HCT116 (cell line): ENCODE measurements at regions not wholly inside any gene's neighbourhood (a gene's known extent, or its start where the extent isn't known, plus 50 kb on each side); places are given as distances from the start of the nearest gene placed in this dataset.

Source experiments
- ATAC-seq: fragments of 200-7000 bp; cut with Tn5 transposase; 2 replicates; pipeline ENCODE4 v1.9.1; 2020; ENCODE audit warnings: mild to moderate bottlenecking, moderate library complexity
- BruUV-seq: library from RNA; stranded (reverse); fragments of 400-500 nt; replicated peaks from 2 replicates; lab custom pipeline; 2021; lab: Mats Ljungman, UMichigan
- CTCF ChIA-PET: fragments of 300-600 bp; sonication (Branson Sonifier 250); formaldehyde crosslinking; loops from one replicate; lab custom pipeline; 2021; ENCODE audit warnings: antibody characterized with exemption; lab: Charles Lee
- POLR2A ChIA-PET: fragments of 300-600, 350-600 bp; sonication (Branson Sonifier 250); formaldehyde crosslinking; loops from one replicate; lab custom pipeline; 2021; ENCODE audit warnings: antibody characterized with exemption; lab: Charles Lee
- RAD21 ChIA-PET, 2 experiments: fragments of 300-600 bp; sonication (Branson Sonifier 250); formaldehyde crosslinking; loops; one replicate each; lab custom pipeline; 2023; ENCODE audit warnings: low total read pairs in 2 of 2; ENCODE audit not compliant: uncharacterized antibody in 2 of 2, unreplicated experiment in 2 of 2, low non-redundant PET in 1 of 2; lab: Charles Lee
- DNase-seq: peaks from one replicate; pipeline ENCODE4 v3.0.0-alpha.2; 2010; ENCODE audit warnings: low read depth, low spot score
- H2AFZ ChIP-seq: fragments of 200-600 bp; shearing (Covaris generic), sonication (generic); 2 replicates; pipeline ENCODE4 v1.6.1; 2017; ENCODE audit warnings: low read depth, mixed run types, mixed read lengths, antibody characterized with exemption, low read length; ENCODE audit not compliant: poor library complexity, severe bottlenecking
- H3K27ac ChIP-seq: 2 replicates; pipeline ENCODE4 v1.5.1; 2012; ENCODE audit warnings: low read depth, low read length
- H3K27me3 ChIP-seq: fragments of 200-600 bp; sonication (generic); 2 replicates; pipeline ENCODE4 v1.6.1; 2016; ENCODE audit warnings: mixed run types, low read length, mixed read lengths; ENCODE audit not compliant: insufficient read depth
- H3K36me3 ChIP-seq, 2 experiments: fragments of 200-500 bp in 1 of 2; fragments of 200-600 bp in 1 of 2; sonication (Bioruptor generic) in 1 of 2; sonication (generic) in 1 of 2; 2 replicates each; pipeline versions ENCODE4 v1.5.1 to v1.6.1; 2014 to 2016; ENCODE audit warnings: low read length in 2 of 2, inconsistent platforms in 1 of 2, mixed read lengths in 1 of 2, mixed run types in 1 of 2; ENCODE audit not compliant: insufficient read depth in 2 of 2, control insufficient read depth in 1 of 2
- H3K4me1 ChIP-seq, 2 experiments: fragments of 200-600 bp in 1 of 2; sonication (generic) in 1 of 2; 2 replicates each; pipeline versions ENCODE4 v1.5.1 to v1.6.1; 2012 to 2017; ENCODE audit warnings: low read length in 2 of 2, inconsistent platforms in 1 of 2, mild to moderate bottlenecking in 1 of 2, mixed read lengths in 1 of 2, mixed run types in 1 of 2, moderate library complexity in 1 of 2; ENCODE audit not compliant: insufficient read depth in 2 of 2, control insufficient read depth in 1 of 2
- H3K4me2 ChIP-seq: fragments of 200-600 bp; sonication (generic); 2 replicates; pipeline ENCODE4 v1.6.1; 2017; ENCODE audit warnings: mixed run types, low read length, mixed read lengths
- H3K4me3 ChIP-seq, 2 experiments: fragments of 200-600 bp in 1 of 2; sonication (generic) in 1 of 2; replicated peaks in 1 of 2; 2 replicates each; pipeline ENCODE4 v1.5.1; 2011 to 2016; ENCODE audit warnings: low read length in 2 of 2, control low read depth in 1 of 2, low read depth in 1 of 2, mild to moderate bottlenecking in 1 of 2, mixed read lengths in 1 of 2, mixed run types in 1 of 2
- H3K79me2 ChIP-seq: fragments of 200-600 bp; sonication (generic); 2 replicates; pipeline ENCODE4 v1.6.1; 2017; ENCODE audit warnings: mild to moderate bottlenecking, mixed run types, low read length, moderate library complexity, mixed read lengths; ENCODE audit not compliant: insufficient read depth
- H3K9ac ChIP-seq: fragments of 200-600 bp; sonication (generic); 2 replicates; pipeline ENCODE4 v1.6.1; 2016; ENCODE audit warnings: low read length, mixed read lengths
- H3K9me2 ChIP-seq: fragments of 200-600 bp; sonication (generic), shearing (Covaris generic); 2 replicates; pipeline ENCODE4 v1.6.1; 2017; ENCODE audit warnings: mixed run types, mild to moderate bottlenecking, moderate library complexity; ENCODE audit not compliant: insufficient read depth
- H3K9me3 ChIP-seq, 2 experiments: fragments of 200-500 bp in 1 of 2; fragments of 200-600 bp in 1 of 2; sonication (Bioruptor generic) in 1 of 2; sonication (generic) in 1 of 2; 2 replicates each; pipeline ENCODE4 v1.6.1; 2014 to 2017; ENCODE audit warnings: low read length in 2 of 2, mixed read lengths in 2 of 2, inconsistent platforms in 1 of 2, low read depth in 1 of 2, mild to moderate bottlenecking in 1 of 2, mixed run types in 1 of 2, moderate library complexity in 1 of 2; ENCODE audit not compliant: control insufficient read depth in 1 of 2, insufficient read depth in 1 of 2
- H4K20me1 ChIP-seq: fragments of 200-600 bp; sonication (generic), shearing (Covaris generic); 2 replicates; pipeline ENCODE4 v1.6.1; 2017; ENCODE audit warnings: mixed run types, mild to moderate bottlenecking, moderate library complexity; ENCODE audit not compliant: insufficient read depth
- ATF3 ChIP-seq: IDR thresholded peaks from 2 replicates; pipeline ENCODE4 v1.6.1; 2012
- CTCF ChIP-seq, 3 experiments: fragments of 200-600 bp in 1 of 3; sonication (generic) in 1 of 3; IDR thresholded peaks in 2 of 3; conservative IDR thresholded peaks in 1 of 3; 2 replicates each; pipeline ENCODE4 v1.5.1; 2012 to 2017; ENCODE audit warnings: low read depth in 2 of 3, low read length in 2 of 3, antibody characterized with exemption in 1 of 3, borderline replicate concordance in 1 of 3, control low read depth in 1 of 3, mild to moderate bottlenecking in 1 of 3, mixed read lengths in 1 of 3, mixed run types in 1 of 3, moderate library complexity in 1 of 3; ENCODE audit not compliant: insufficient read depth in 1 of 3
- EGR1 ChIP-seq: IDR thresholded peaks from 2 replicates; pipeline ENCODE4 v1.6.1; 2012; ENCODE audit warnings: low read depth
- EZH2 ChIP-seq: fragments of 200-600 bp; sonication (generic); IDR thresholded peaks from 2 replicates; pipeline ENCODE4 v1.6.1; 2017; ENCODE audit warnings: antibody characterized with exemption, mixed run types
- FOSL1 ChIP-seq: IDR thresholded peaks from 2 replicates; pipeline ENCODE4 v1.6.1; 2012; ENCODE audit warnings: low read depth
- MAX ChIP-seq: IDR thresholded peaks from 2 replicates; pipeline ENCODE4 v1.6.1; 2012
- REST ChIP-seq: IDR thresholded peaks from 2 replicates; pipeline ENCODE4 v1.6.1; 2012; ENCODE audit warnings: low read depth
- SIN3A ChIP-seq: IDR thresholded peaks from 2 replicates; pipeline ENCODE4 v1.6.1; 2012; ENCODE audit warnings: low read depth
- SRF ChIP-seq: IDR thresholded peaks from 2 replicates; pipeline ENCODE4 v1.6.1; 2012; ENCODE audit warnings: low read depth
- ZFX ChIP-seq: fragments of 450-650 bp; IDR thresholded peaks from 2 replicates; pipeline ENCODE4 v1.6.1; 2017
- intact Hi-C: fragments of 100-400 bp; cut with micrococcal nuclease; formaldehyde crosslinking; loops from 2 replicates; pipeline ENCODE4 v1.10.0; 2022

GRCh38 chr5:18959535-18959934 lies 1028.5 kb downstream of the CDH18 start:
- H3K36me3 ChIP-seq: no peaks in the 10 kb centered on the region
- intact Hi-C loops: no loop called here
- no peak for ATAC-seq
- no peaks in the 10 kb centered on the region for H3K27me3 ChIP-seq
- H3K79me2 ChIP-seq: no peaks in the 10 kb centered on the region
- no peak overlapping the region for H3K4me2 ChIP-seq
- no TSS peak for BruUV-seq
- no peaks in the 10 kb centered on the region for H3K9me2 ChIP-seq
- H4K20me1 ChIP-seq: no peaks in the 10 kb centered on the region
- CTCF ChIA-PET: no interaction called here
- H2AFZ ChIP-seq: no peak overlapping the region
- RAD21 ChIA-PET: no interaction called here
- no peak for DNase-seq
- no peak for TF ChIP-seq CTCF (IDR thresholded peaks at IDR 0.05 in 2 of 3, conservative IDR thresholded peaks at IDR 0.05 in 1 of 3; ENCODE audit: borderline replicate concordance in 1 of 3, insufficient read depth in 1 of 3, low read depth in 2 of 3, low read length in 2 of 3)
- no peak for TF ChIP-seq FOSL1
- TF ChIP-seq MAX: no peak
- no peak for TF ChIP-seq SRF
- TF ChIP-seq REST: no peak
- no peak for TF ChIP-seq EGR1
- TF ChIP-seq EZH2: no peak
- TF ChIP-seq ATF3: no peak
- no peak for TF ChIP-seq ZFX
- TF ChIP-seq SIN3A: no peak
- no peak overlapping the region for H3K4me3 ChIP-seq
- no peaks in the 10 kb centered on the region for H3K4me1 ChIP-seq
- peaks cover 0 to 26% of the 10 kb centered on the region in 2 experiments; a peak in 3 of 4 replicates for H3K9me3 ChIP-seq
- no peak overlapping the region for H3K27ac ChIP-seq
- POLR2A ChIA-PET: no interaction called here
- no peak overlapping the region for H3K9ac ChIP-seq
